MM.1S (cell line): ENCODE measurements at regions not wholly inside any gene's neighbourhood (a gene's known extent, or its start where the extent isn't known, plus 50 kb on each side); places are given as distances from the start of the nearest gene placed in this dataset.

Experiments used
- DNase-seq: peaks from one replicate; pipeline ENCODE4 v3.0.0-alpha.2; 2015
- H2AFZ ChIP-seq: fragments of 300-600 bp; sonication (generic); 2 replicates; pipeline ENCODE4 v1.6.0; 2016; ENCODE audit warnings: antibody characterized with exemption, low read length
- H3F3A ChIP-seq: fragments of 300-600 bp; sonication (generic); 2 replicates; pipeline ENCODE4 v1.6.1; 2016; ENCODE audit warnings: mild to moderate bottlenecking, antibody characterized with exemption, low read length, moderate library complexity, mixed read lengths; ENCODE audit not compliant: insufficient read depth
- H3K27ac ChIP-seq: fragments of 300-600 bp; sonication (generic); 2 replicates; pipeline ENCODE4 v1.5.1; 2016; ENCODE audit warnings: mild to moderate bottlenecking, low read length
- H3K27me3 ChIP-seq: fragments of 300-600 bp; sonication (generic); replicated peaks from 2 replicates; pipeline ENCODE4 v1.6.0; 2016; ENCODE audit warnings: low read length; ENCODE audit not compliant: insufficient read depth
- H3K36me3 ChIP-seq: fragments of 300-600 bp; sonication (generic); replicated peaks from 2 replicates; pipeline ENCODE4 v1.6.1; 2016; ENCODE audit warnings: mild to moderate bottlenecking, low read length, mixed read lengths; ENCODE audit not compliant: insufficient read depth
- H3K4me1 ChIP-seq: fragments of 300-600 bp; sonication (generic); 2 replicates; pipeline ENCODE4 v1.6.1; 2016; ENCODE audit warnings: low read length, mixed read lengths
- H3K4me2 ChIP-seq: fragments of 300-600 bp; sonication (generic); 2 replicates; pipeline ENCODE4 v1.6.0; 2016; ENCODE audit warnings: low read depth, low read length
- H3K4me3 ChIP-seq: fragments of 300-600 bp; sonication (generic); 2 replicates; pipeline ENCODE4 v1.5.1; 2016; ENCODE audit warnings: low read length, mixed read lengths
- H3K79me2 ChIP-seq: fragments of 300-600 bp; sonication (generic); 2 replicates; pipeline ENCODE4 v1.6.1; 2016; ENCODE audit warnings: mixed run types, low read length, mixed read lengths
- H3K9ac ChIP-seq: fragments of 300-600 bp; sonication (generic); 2 replicates; pipeline ENCODE4 v1.6.1; 2016; ENCODE audit warnings: low read length, mixed read lengths
- H3K9me2 ChIP-seq: fragments of 300-600 bp; sonication (generic); replicated peaks from 2 replicates; pipeline ENCODE4 v1.6.1; 2016; ENCODE audit warnings: mild to moderate bottlenecking, low read length, mixed read lengths; ENCODE audit not compliant: insufficient read depth
- H3K9me3 ChIP-seq: fragments of 300-600 bp; sonication (generic); replicated peaks from 2 replicates; pipeline ENCODE4 v1.6.1; 2016; ENCODE audit warnings: mild to moderate bottlenecking, low read length, mixed read lengths; ENCODE audit not compliant: insufficient read depth
- H4K20me1 ChIP-seq: fragments of 300-600 bp; sonication (generic); 2 replicates; pipeline ENCODE4 v1.6.1; 2016; ENCODE audit warnings: mild to moderate bottlenecking, low read length, moderate library complexity, mixed read lengths; ENCODE audit not compliant: insufficient read depth
- CTCF ChIP-seq: fragments of 300-600 bp; sonication (generic); IDR thresholded peaks from 2 replicates; pipeline ENCODE4 v1.5.1; 2016; ENCODE audit warnings: antibody characterized with exemption, low read length, mixed read lengths
- EZH2 ChIP-seq: fragments of 300-600 bp; sonication (generic); optimal IDR thresholded peaks from 2 replicates; pipeline ENCODE3; 2017; ENCODE audit warnings: low read depth, mild to moderate bottlenecking, antibody characterized with exemption, low read length, mixed read lengths
- EZH2phosphoT487 ChIP-seq: fragments of 300-600 bp; sonication (generic); IDR thresholded peaks from 2 replicates; pipeline ENCODE4 v1.6.1; 2018; ENCODE audit warnings: antibody characterized with exemption, low read length

- Histone ChIP-seq H3K27me3 (no peaks in the 10 kb centered on the region), H3F3A (no peaks in the 10 kb centered on the region), H3K27ac (no peak overlapping the region), H3K9me2 (no peaks in the 10 kb centered on the region), H3K4me1 (no peaks in the 10 kb centered on the region), H3K9me3 (no peaks in the 10 kb centered on the region), H3K79me2 (no peaks in the 10 kb centered on the region), H3K9ac (no peak overlapping the region), H3K4me2 (no peak overlapping the region), H2AFZ (no peak overlapping the region), H3K36me3 (no peaks in the 10 kb centered on the region), H3K4me3 (no peak overlapping the region), H4K20me1 (no peaks in the 10 kb centered on the region)
- no peak for DNase-seq
- TF ChIP-seq EZH2 (no peak), EZH2phosphoT487 (no peak), CTCF (no peak)
Observed at GRCh38 chr3:30305021-30305420, 301.4 kb upstream of the TGFBR2 start.

- TF ChIP-seq EZH2 (no peak), EZH2phosphoT487 (no peak), CTCF (no peak)
- Histone ChIP-seq H3K4me3 (no peak overlapping the region), H3K79me2 (no peaks in the 10 kb centered on the region), H4K20me1 (no peaks in the 10 kb centered on the region), H3K36me3 (no peaks in the 10 kb centered on the region), H3F3A (no peaks in the 10 kb centered on the region), H3K9me2 (no peaks in the 10 kb centered on the region), H3K27me3 (no peaks in the 10 kb centered on the region), H3K9ac (no peak overlapping the region), H3K4me2 (no peak overlapping the region), H3K9me3 (no peaks in the 10 kb centered on the region), H2AFZ (no peak overlapping the region), H3K27ac (no peak overlapping the region), H3K4me1 (no peaks in the 10 kb centered on the region)
- no peak for DNase-seq
Observed at GRCh38 chr3:30306896-30307295, 299.5 kb upstream of the TGFBR2 start.

- Histone ChIP-seq H3K27me3 (no peaks in the 10 kb centered on the region), H3K4me3 (no peak overlapping the region), H3K9ac (no peak overlapping the region), H3K27ac (no peak overlapping the region), H3F3A (no peaks in the 10 kb centered on the region), H3K4me1 (no peaks in the 10 kb centered on the region), H3K36me3 (no peaks in the 10 kb centered on the region), H3K79me2 (no peaks in the 10 kb centered on the region), H4K20me1 (no peaks in the 10 kb centered on the region), H3K9me2 (no peaks in the 10 kb centered on the region), H3K9me3 (no peaks in the 10 kb centered on the region), H3K4me2 (no peak overlapping the region), H2AFZ (no peak overlapping the region)
- no peak for DNase-seq
- TF ChIP-seq CTCF (no peak), EZH2phosphoT487 (no peak), EZH2 (no peak)
Observed at GRCh38 chr3:30307372-30307950, 298.9 kb upstream of the TGFBR2 start.
